ENCODE measurements at regions not wholly inside any gene's neighbourhood (a gene's known extent, or its start where the extent isn't known, plus 50 kb on each side); places are given as distances from the start of the nearest gene placed in this dataset.

- Histone ChIP-seq H4K91ac (replicated peaks; ENCODE audit: insufficient read length, low read length) (no peak overlapping the region), H4K8ac (ENCODE audit: extremely low read depth, insufficient read depth, low read length) (no peak overlapping the region), H2BK20ac (ENCODE audit: low read length) (no peak overlapping the region), H2BK15ac (ENCODE audit: low read length) (no peak overlapping the region), H4K5ac (ENCODE audit: insufficient read length, low read depth, low read length) (no peak overlapping the region), H2BK12ac (ENCODE audit: low read depth, low read length) (no peak overlapping the region), H3K23me2 (ENCODE audit: low read depth, low read length) (no peaks in the 10 kb centered on the region), H2AK5ac (ENCODE audit: low read depth, low read length) (no peak overlapping the region), H3K56ac (replicated peaks; ENCODE audit: insufficient read length, low read depth, low read length) (no peak overlapping the region), H3K4me1 (replicated peaks in 1 of 4; ENCODE audit: control insufficient read depth in 3 of 4, insufficient read depth in 4 of 4, low read length in 3 of 4) (no peaks in the 10 kb centered on the region), H3K14ac (ENCODE audit: insufficient read length) (no peak overlapping the region), H3K9ac (replicated peaks in 1 of 4; ENCODE audit: extremely low read depth in 1 of 4, low read depth in 3 of 4, low read length in 3 of 4) (no peak overlapping the region), H3K36me3 (ENCODE audit: control insufficient read depth in 2 of 4, insufficient read depth in 4 of 4, low read length in 3 of 4) (no peaks in the 10 kb centered on the region), H3K23ac (ENCODE audit: insufficient read length) (no peak overlapping the region), H2BK120ac (replicated peaks; ENCODE audit: low read depth, low read length) (no peak overlapping the region), H2AFZ (ENCODE audit: low read length) (no peak overlapping the region), H3K27me3 (replicated peaks in 1 of 4; ENCODE audit: control insufficient read depth in 3 of 4, extremely low read depth in 1 of 4, insufficient read depth in 3 of 4, low read length in 3 of 4) (no peaks in the 10 kb centered on the region), H3K79me2 (ENCODE audit: control insufficient read depth in 1 of 2, insufficient read depth in 2 of 2, low read length in 2 of 2) (no peaks in the 10 kb centered on the region), H4K20me1 (replicated peaks in 1 of 2; ENCODE audit: control insufficient read depth in 1 of 2, insufficient read depth in 2 of 2, low read length in 2 of 2) (no peaks in the 10 kb centered on the region), H3K79me1 (ENCODE audit: low read depth, low read length) (no peaks in the 10 kb centered on the region), H3K4me2 (ENCODE audit: insufficient read depth in 1 of 2, low read depth in 2 of 2, low read length in 2 of 2) (no peak overlapping the region), H3K4me3 (ENCODE audit: extremely low read depth in 1 of 4, insufficient read depth in 2 of 4, low read depth in 3 of 4, low read length in 4 of 4) (no peak overlapping the region), H3K27ac (ENCODE audit: low read depth, low read length) (no peak overlapping the region), H3K4ac (replicated peaks; ENCODE audit: insufficient read length, low read depth, low read length) (no peak overlapping the region), H2BK5ac (ENCODE audit: low read depth, low read length) (no peak overlapping the region), H3K18ac (ENCODE audit: extremely low read depth, low read length) (no peak overlapping the region), H3K9me3 (ENCODE audit: insufficient read depth in 2 of 2, low read depth in 1 of 2, low read length in 1 of 2) (no peaks in the 10 kb centered on the region)
- ChIA-PET POLR2A (ENCODE audit: partially characterized antibody) (no interaction called here), CTCF (ENCODE audit: partially characterized antibody) (interaction anchor here (0.7 to 1.5 kb wide), 4 partner anchors 9 to 22 kb away, joined by 3 to 8 read pairs (median 4); no protein-coding TSS in a partner anchor)
- DNase-seq (ENCODE audit: low read depth in 1 of 2, low spot score in 2 of 2): no peak
- 97% methylated on average over 2 of the region's 2 CpGs; no CpG with 5 or more reads in 1 of the 2 experiments for WGBS, 2 experiments (ENCODE audit: extremely low coverage in 1 of 2, insufficient coverage in 1 of 2, insufficient read length in 1 of 2, insufficient replicate concordance in 2 of 2, low coverage in 1 of 2, low lambda C conversion rate in 2 of 2, missing lambda C conversion rate in 1 of 2)
- FAIRE-seq: no peak
- TF ChIP-seq BCL11A (IDR thresholded peaks at IDR 0.05; ENCODE audit: low read depth in 2 of 2, low read length in 2 of 2): no peak
- TF ChIP-seq, protein P1, sequence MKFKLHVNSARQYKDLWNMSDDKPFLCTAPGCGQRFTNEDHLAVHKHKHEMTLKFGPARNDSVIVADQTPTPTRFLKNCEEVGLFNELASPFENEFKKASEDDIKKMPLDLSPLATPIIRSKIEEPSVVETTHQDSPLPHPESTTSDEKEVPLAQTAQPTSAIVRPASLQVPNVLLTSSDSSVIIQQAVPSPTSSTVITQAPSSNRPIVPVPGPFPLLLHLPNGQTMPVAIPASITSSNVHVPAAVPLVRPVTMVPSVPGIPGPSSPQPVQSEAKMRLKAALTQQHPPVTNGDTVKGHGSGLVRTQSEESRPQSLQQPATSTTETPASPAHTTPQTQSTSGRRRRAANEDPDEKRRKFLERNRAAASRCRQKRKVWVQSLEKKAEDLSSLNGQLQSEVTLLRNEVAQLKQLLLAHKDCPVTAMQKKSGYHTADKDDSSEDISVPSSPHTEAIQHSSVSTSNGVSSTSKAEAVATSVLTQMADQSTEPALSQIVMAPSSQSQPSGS (IDR thresholded peaks at IDR 0.05; ENCODE audit: low read length): no peak
- TF ChIP-seq POLR2AphosphoS5 (IDR thresholded peaks at IDR 0.05; ENCODE audit: low read depth, low read length): no peak
- no peak for TF ChIP-seq BRCA1 (IDR thresholded peaks at IDR 0.05; ENCODE audit: low read depth, low read length)
- TF ChIP-seq EZH2 (IDR thresholded peaks at IDR 0.05; ENCODE audit: low read depth, low read length, severe bottlenecking): no peak
- TF ChIP-seq YY1 (IDR thresholded peaks at IDR 0.05; ENCODE audit: low read depth, low read length): no peak
- no peak for TF ChIP-seq KDM1A (IDR thresholded peaks at IDR 0.05; ENCODE audit: borderline replicate concordance, low read length)
- no peak for TF ChIP-seq JUN (IDR thresholded peaks at IDR 0.05; ENCODE audit: low read depth, low read length)
- no peak for TF ChIP-seq TCF12 (IDR thresholded peaks at IDR 0.05; ENCODE audit: low read depth, low read length)
- no peak for TF ChIP-seq CHD2 (IDR thresholded peaks at IDR 0.05; ENCODE audit: low read length)
- no peak for TF ChIP-seq KDM4A (IDR thresholded peaks at IDR 0.05; ENCODE audit: low read depth, low read length, severe bottlenecking)
- no peak for TF ChIP-seq EP300 (IDR thresholded peaks at IDR 0.05; ENCODE audit: borderline replicate concordance in 1 of 2, low read depth in 2 of 2, low read length in 2 of 2)
- no peak for TF ChIP-seq SRF (IDR thresholded peaks at IDR 0.05; ENCODE audit: low read depth, low read length)
Measured at GRCh38 chr5:96579711-96580110, 82.5 kb upstream of the CAST start.

All from H1 (cell line).